CD4-positive, alpha-beta T cell treated with Interleukin-1 beta for 1 hour (primary cell): ENCODE measurements at regions not wholly inside any gene's neighbourhood (a gene's known extent, or its start where the extent isn't known, plus 50 kb on each side); places are given as distances from the start of the nearest gene placed in this dataset.

Source experiments
- DNase-seq, 2 donors: peaks; one replicate each; pipeline ENCODE4 v3.0.0-alpha.2; 2020 to 2022

- DNase-seq, result no peak
Measured at GRCh38 chr3:107969994-107970819, 120.6 kb downstream of the CD47 start.

GRCh38 chr3:107969525-107969924, 121.3 kb downstream of the CD47 start:
- DNase-seq, result no peak

- DNase-seq, result no peak
Measured at GRCh38 chr3:107966276-107966675, 124.6 kb downstream of the CD47 start.

- no peak for DNase-seq
Measured at GRCh38 chr3:107965136-107965655, 125.6 kb downstream of the CD47 start.

- DNase-seq, result no peak
Measured at GRCh38 chr3:107963581-107963980, 127.2 kb downstream of the CD47 start.

GRCh38 chr3:107962946-107963345, 127.9 kb downstream of the CD47 start:
- DNase-seq, result no peak

GRCh38 chr3:107962037-107962436, 128.8 kb downstream of the CD47 start:
- no peak for DNase-seq

GRCh38 chr3:107959550-107960154, 131.2 kb downstream of the CD47 start:
- DNase-seq, result no peak

- no peak for DNase-seq
Measured at GRCh38 chr3:107958146-107958545, 132.7 kb downstream of the CD47 start.

- DNase-seq, result no peak
Measured at GRCh38 chr3:107956991-107957900, 133.6 kb downstream of the CD47 start.

- no peak for DNase-seq
Measured at GRCh38 chr3:107954845-107955244, 136.0 kb downstream of the CD47 start.

GRCh38 chr3:107953722-107954121, 137.1 kb downstream of the CD47 start:
- no peak for DNase-seq

- no peak for DNase-seq
Measured at GRCh38 chr3:107951126-107951525, 139.7 kb downstream of the CD47 start.

- DNase-seq, result no peak
Measured at GRCh38 chr3:107950417-107950816, 140.4 kb downstream of the CD47 start.

- no peak for DNase-seq
Measured at GRCh38 chr3:107949394-107949970, 141.3 kb downstream of the CD47 start.

- DNase-seq, result no peak
Measured at GRCh38 chr3:107947203-107947602, 143.6 kb downstream of the CD47 start.

- no peak for DNase-seq
Measured at GRCh38 chr3:107946700-107947099, 144.1 kb downstream of the CD47 start.

- DNase-seq, result no peak
Measured at GRCh38 chr3:107945417-107946094, 145.3 kb downstream of the CD47 start.

- no peak for DNase-seq
Measured at GRCh38 chr3:107943786-107944523, 146.9 kb downstream of the CD47 start.

- DNase-seq, result no peak
Measured at GRCh38 chr3:107942951-107943749, 147.7 kb downstream of the CD47 start.

- DNase-seq, result no peak
Measured at GRCh38 chr3:107942244-107942643, 148.6 kb downstream of the CD47 start.
